ENCODE measurements at regions not wholly inside any gene's neighbourhood (a gene's known extent, or its start where the extent isn't known, plus 50 kb on each side); places are given as distances from the start of the nearest gene placed in this dataset.

DNA sequence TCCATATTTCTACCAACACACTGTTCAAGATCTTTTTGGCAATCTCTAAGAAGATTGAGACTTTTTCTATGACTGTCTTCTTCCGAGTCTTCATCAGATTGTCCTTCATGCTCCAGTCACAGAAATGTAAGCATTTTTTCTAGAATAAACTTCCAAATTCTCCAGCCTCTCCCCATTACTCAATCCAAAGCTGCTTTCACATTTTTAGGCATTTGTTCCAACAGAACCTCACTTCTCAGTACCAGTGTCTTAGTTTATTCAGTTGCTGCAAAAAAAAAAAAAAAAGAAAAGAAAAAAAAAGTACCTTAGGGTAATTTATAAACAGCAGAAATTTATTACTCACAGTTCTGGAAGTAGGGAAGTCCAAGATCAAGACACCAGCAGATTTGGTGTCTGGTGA, 290.8 kb upstream of the NOVA1 start:
- 68% methylated on average over 1 of the region's 1 CpG for WGBS
- Histone ChIP-seq H3K27ac (ENCODE audit: low read depth) (no peak overlapping the region), H3K4me1 (ENCODE audit: insufficient read depth) (no peaks in the 10 kb centered on the region), H3K36me3 (ENCODE audit: insufficient read depth) (no peaks in the 10 kb centered on the region), H3K4me3 (ENCODE audit: low read depth, low read length) (no peak overlapping the region)
- DNase-seq (ENCODE audit: extremely low spot score) = no peak

- H3K4me1 ChIP-seq (ENCODE audit: insufficient read depth) = no peaks in the 10 kb centered on the region
- 74% methylated on average over 3 of the region's 3 CpGs for WGBS
- no peak overlapping the region for H3K27ac ChIP-seq (ENCODE audit: low read depth)
- H3K36me3 ChIP-seq (ENCODE audit: insufficient read depth) = no peaks in the 10 kb centered on the region
- H3K4me3 ChIP-seq (ENCODE audit: low read depth, low read length) = no peak overlapping the region
- DNase-seq (ENCODE audit: extremely low spot score) = no peak
Measured at GRCh38 chr14:26896447-26896846, 298.6 kb upstream of the NOVA1 start.

GRCh38 chr14:26897196-26897595, 299.4 kb upstream of the NOVA1 start:
- no peak for DNase-seq (ENCODE audit: extremely low spot score)
- Histone ChIP-seq H3K36me3 (ENCODE audit: insufficient read depth) (no peaks in the 10 kb centered on the region), H3K27ac (ENCODE audit: low read depth) (no peak overlapping the region), H3K4me1 (ENCODE audit: insufficient read depth) (no peaks in the 10 kb centered on the region), H3K4me3 (ENCODE audit: low read depth, low read length) (no peak overlapping the region)

DNA sequence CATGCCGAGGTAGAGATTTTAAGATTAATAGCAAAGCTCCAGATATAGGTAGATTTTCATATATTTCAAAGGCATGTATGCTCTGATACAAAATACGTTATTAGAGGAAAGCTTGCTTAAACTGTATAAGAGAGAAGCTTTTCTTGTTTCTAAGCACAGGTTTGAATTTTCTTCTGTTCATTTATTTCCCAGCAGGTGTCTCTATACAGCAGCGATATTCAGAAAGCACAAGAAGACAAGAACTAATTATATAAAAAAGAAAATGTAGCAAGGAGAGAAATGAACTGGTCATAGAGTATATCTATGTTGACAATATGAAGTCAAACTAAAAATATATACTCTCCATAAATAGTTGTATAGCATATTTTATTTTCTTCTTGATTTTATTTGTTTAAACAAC, 307.4 kb upstream of the NOVA1 start:
- DNase-seq (ENCODE audit: extremely low spot score) = no peak
- 81% methylated on average over 3 of the region's 3 CpGs for WGBS

GRCh38 chr14:26913786-26914185, 316.0 kb upstream of the NOVA1 start:
- H3K4me1 ChIP-seq (ENCODE audit: insufficient read depth) = no peaks in the 10 kb centered on the region
- no peak overlapping the region for H3K27ac ChIP-seq (ENCODE audit: low read depth)
- no peak overlapping the region for H3K4me3 ChIP-seq (ENCODE audit: low read depth, low read length)
- no peaks in the 10 kb centered on the region for H3K36me3 ChIP-seq (ENCODE audit: insufficient read depth)
- no peak for DNase-seq (ENCODE audit: extremely low spot score)

More for the DNA sequence above, 307.4 kb upstream of the NOVA1 start:
- Histone ChIP-seq H3K4me3 (ENCODE audit: low read depth, low read length) (no peak overlapping the region), H3K4me1 (ENCODE audit: insufficient read depth) (no peaks in the 10 kb centered on the region), H3K27ac (ENCODE audit: low read depth) (no peak overlapping the region), H3K36me3 (ENCODE audit: insufficient read depth) (no peaks in the 10 kb centered on the region)

- 20% methylated on average over 1 of the region's 1 CpG for WGBS
- Histone ChIP-seq H3K36me3 (ENCODE audit: insufficient read depth) (no peaks in the 10 kb centered on the region), H3K4me3 (ENCODE audit: low read depth, low read length) (no peak overlapping the region), H3K27ac (ENCODE audit: low read depth) (no peak overlapping the region), H3K4me1 (ENCODE audit: insufficient read depth) (no peaks in the 10 kb centered on the region)
- DNase-seq (ENCODE audit: extremely low spot score) = no peak
Measured at GRCh38 chr14:26917086-26917485, 319.3 kb upstream of the NOVA1 start.

DNA sequence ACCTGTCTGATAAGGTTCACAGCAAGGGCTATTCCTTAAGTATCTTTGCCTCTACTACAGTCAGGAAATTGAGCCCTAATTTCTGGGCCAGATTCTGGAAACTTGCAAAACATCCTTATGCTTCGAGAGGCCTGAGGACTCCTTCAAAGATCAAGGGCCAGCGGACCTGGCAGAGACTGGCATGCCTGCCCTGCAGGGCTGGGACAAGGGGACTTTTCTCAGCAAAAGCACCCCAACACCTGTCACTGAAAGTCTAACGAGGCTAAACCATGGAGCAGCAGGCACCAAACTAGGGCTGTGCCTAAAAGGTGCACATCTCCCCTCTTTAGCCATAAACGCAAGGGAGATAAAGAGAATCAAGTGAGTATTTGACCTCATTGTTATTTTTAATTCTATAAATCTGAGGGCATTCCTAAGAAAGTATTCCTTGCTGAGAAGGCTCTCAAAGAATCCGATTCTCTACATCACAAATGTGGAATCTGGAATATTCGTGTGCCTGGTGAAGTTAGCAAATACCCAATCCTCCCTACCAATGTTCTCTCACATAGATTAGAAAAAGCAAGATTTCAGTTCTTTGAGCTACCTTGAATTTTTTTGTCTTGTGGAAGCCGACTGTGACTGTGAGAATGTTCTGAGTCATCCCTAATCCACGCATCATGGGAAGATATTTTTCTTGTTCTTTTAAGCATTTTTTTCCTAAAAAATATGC, 328.2 kb upstream of the NOVA1 start:
- DNase-seq (ENCODE audit: extremely low spot score) = no peak
- Histone ChIP-seq H3K36me3 (ENCODE audit: insufficient read depth) (no peaks in the 10 kb centered on the region), H3K27ac (ENCODE audit: low read depth) (no peak overlapping the region), H3K4me1 (ENCODE audit: insufficient read depth) (no peaks in the 10 kb centered on the region), H3K4me3 (ENCODE audit: low read depth, low read length) (no peak overlapping the region)
- 70% methylated on average over 8 of the region's 8 CpGs for WGBS

- Histone ChIP-seq H3K36me3 (ENCODE audit: insufficient read depth) (no peaks in the 10 kb centered on the region), H3K4me3 (ENCODE audit: low read depth, low read length) (no peak overlapping the region), H3K4me1 (ENCODE audit: insufficient read depth) (no peaks in the 10 kb centered on the region), H3K27ac (ENCODE audit: low read depth) (no peak overlapping the region)
- 73% methylated on average over 3 of the region's 3 CpGs for WGBS
- DNase-seq (ENCODE audit: extremely low spot score) = no peak
Measured at GRCh38 chr14:26926585-26926984, 328.8 kb upstream of the NOVA1 start.

DNA sequence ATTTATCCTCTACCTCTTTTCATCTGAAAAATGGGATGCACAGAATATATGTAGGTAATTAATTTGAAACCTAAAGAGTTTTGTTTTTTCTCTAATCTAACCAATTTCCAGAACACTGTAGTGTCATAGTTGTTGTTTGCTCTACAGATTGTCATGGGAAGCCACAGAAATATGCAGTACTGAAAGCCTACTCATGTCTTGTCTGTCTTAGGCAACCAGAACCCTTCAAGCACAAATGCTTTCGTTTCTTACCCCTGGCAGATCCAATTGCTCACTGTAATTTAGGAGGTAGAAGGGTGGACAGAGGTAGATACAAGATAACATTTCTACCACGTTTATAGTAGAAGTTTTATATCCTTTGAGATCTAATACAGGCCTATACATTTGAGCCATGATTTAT, 330.2 kb upstream of the NOVA1 start:
- Histone ChIP-seq H3K27ac (ENCODE audit: low read depth) (no peak overlapping the region), H3K36me3 (ENCODE audit: insufficient read depth) (no peaks in the 10 kb centered on the region), H3K4me1 (ENCODE audit: insufficient read depth) (no peaks in the 10 kb centered on the region), H3K4me3 (ENCODE audit: low read depth, low read length) (no peak overlapping the region)
- WGBS = 43% methylated on average over 2 of the region's 2 CpGs
- DNase-seq (ENCODE audit: extremely low spot score) = no peak

GRCh38 chr14:26929361-26929760, 331.5 kb upstream of the NOVA1 start:
- 81% methylated on average over 3 of the region's 3 CpGs for WGBS
- no peak overlapping the region for H3K4me3 ChIP-seq (ENCODE audit: low read depth, low read length)
- no peak overlapping the region for H3K27ac ChIP-seq (ENCODE audit: low read depth)
- H3K36me3 ChIP-seq (ENCODE audit: insufficient read depth) = no peaks in the 10 kb centered on the region
- H3K4me1 ChIP-seq (ENCODE audit: insufficient read depth) = no peaks in the 10 kb centered on the region
- no peak for DNase-seq (ENCODE audit: extremely low spot score)

DNA sequence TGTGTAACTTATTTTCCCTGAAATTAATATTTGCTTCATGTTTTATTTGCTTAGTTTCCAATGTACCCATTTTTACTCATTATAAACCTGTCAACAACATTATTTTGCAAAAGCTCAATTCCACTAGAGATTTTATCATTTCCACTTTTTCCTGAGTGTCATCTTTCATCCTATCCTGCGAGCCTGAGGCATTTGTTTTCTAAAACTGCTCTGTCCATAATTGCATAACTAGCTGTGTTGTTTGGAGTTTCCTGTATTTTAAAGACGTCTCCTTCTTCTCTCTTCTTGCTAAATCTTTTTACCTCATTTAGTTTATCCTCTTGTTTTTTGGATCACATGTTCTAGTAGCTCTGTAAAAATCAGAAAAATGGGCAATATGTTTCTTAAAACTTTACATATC, 332.7 kb upstream of the NOVA1 start:
- Histone ChIP-seq H3K4me3 (ENCODE audit: low read depth, low read length) (no peak overlapping the region), H3K27ac (ENCODE audit: low read depth) (no peak overlapping the region), H3K4me1 (ENCODE audit: insufficient read depth) (no peaks in the 10 kb centered on the region), H3K36me3 (ENCODE audit: insufficient read depth) (no peaks in the 10 kb centered on the region)
- WGBS = 24% methylated on average over 2 of the region's 2 CpGs
- DNase-seq (ENCODE audit: extremely low spot score) = no peak

GRCh38 chr14:26932606-26933005, 334.8 kb upstream of the NOVA1 start:
- no peak overlapping the region for H3K4me3 ChIP-seq (ENCODE audit: low read depth, low read length)
- H3K4me1 ChIP-seq (ENCODE audit: insufficient read depth) = no peaks in the 10 kb centered on the region
- H3K27ac ChIP-seq (ENCODE audit: low read depth) = no peak overlapping the region
- WGBS = 84% methylated on average over 4 of the region's 4 CpGs
- no peak for DNase-seq (ENCODE audit: extremely low spot score)
- H3K36me3 ChIP-seq (ENCODE audit: insufficient read depth) = no peaks in the 10 kb centered on the region

- Histone ChIP-seq H3K4me1 (ENCODE audit: insufficient read depth) (no peaks in the 10 kb centered on the region), H3K27ac (ENCODE audit: low read depth) (no peak overlapping the region), H3K36me3 (ENCODE audit: insufficient read depth) (no peaks in the 10 kb centered on the region), H3K4me3 (ENCODE audit: low read depth, low read length) (no peak overlapping the region)
- no peak for DNase-seq (ENCODE audit: extremely low spot score)
- WGBS = 17% methylated on average over 4 of the region's 4 CpGs
Measured at GRCh38 chr14:26933431-26933830, 335.6 kb upstream of the NOVA1 start.

- Histone ChIP-seq H3K4me1 (ENCODE audit: insufficient read depth) (no peaks in the 10 kb centered on the region), H3K27ac (ENCODE audit: low read depth) (no peak overlapping the region), H3K36me3 (ENCODE audit: insufficient read depth) (no peaks in the 10 kb centered on the region), H3K4me3 (ENCODE audit: low read depth, low read length) (no peak overlapping the region)
- no peak for DNase-seq (ENCODE audit: extremely low spot score)
- 64% methylated on average over 3 of the region's 3 CpGs for WGBS
Measured at GRCh38 chr14:26934151-26934550, 336.3 kb upstream of the NOVA1 start.

GRCh38 chr14:26935733-26936132, 337.9 kb upstream of the NOVA1 start:
- H3K36me3 ChIP-seq (ENCODE audit: insufficient read depth) = no peaks in the 10 kb centered on the region

More at GRCh38 chr14:26935733-26936132, 337.9 kb upstream of the NOVA1 start:
- WGBS = 70% methylated on average over 4 of the region's 4 CpGs
- H3K4me1 ChIP-seq (ENCODE audit: insufficient read depth) = no peaks in the 10 kb centered on the region
- no peak overlapping the region for H3K27ac ChIP-seq (ENCODE audit: low read depth)
- DNase-seq (ENCODE audit: extremely low spot score) = no peak
- no peak overlapping the region for H3K4me3 ChIP-seq (ENCODE audit: low read depth, low read length)

Measured in urinary bladder (tissue), 3 donors.